Smooth muscle cell (in vitro differentiated cells): ENCODE measurements at regions not wholly inside any gene's neighbourhood (a gene's known extent, or its start where the extent isn't known, plus 50 kb on each side); places are given as distances from the start of the nearest gene placed in this dataset.

Source experiments
- DNase-seq: peaks from one replicate; lab custom pipeline; 2025; ENCODE audit not compliant: unreplicated experiment; lab: John Stamatoyannopoulos, UW
- H2AFZ ChIP-seq: fragments of 200-600 bp; sonication (generic); 2 replicates; pipeline ENCODE4 v1.6.0; 2016; ENCODE audit warnings: antibody characterized with exemption, low read depth, mild to moderate bottlenecking
- H3F3A ChIP-seq: fragments of 200-600 bp; sonication (generic); 2 replicates; pipeline ENCODE4 v1.6.0; 2017; ENCODE audit warnings: antibody characterized with exemption, low read depth
- H3K27ac ChIP-seq: fragments of 200-600 bp; sonication (generic); 2 replicates; pipeline ENCODE4 v1.5.1; 2016; ENCODE audit warnings: low read depth, mild to moderate bottlenecking
- H3K27me3 ChIP-seq: fragments of 200-600 bp; sonication (generic); 2 replicates; pipeline ENCODE4 v1.6.1; 2016; ENCODE audit warnings: low read depth, mild to moderate bottlenecking
- H3K36me3 ChIP-seq: fragments of 200-600 bp; sonication (generic); 2 replicates; pipeline ENCODE4 v1.5.1; 2016; ENCODE audit warnings: low read depth
- H3K4me1 ChIP-seq: fragments of 200-600 bp; sonication (generic); 2 replicates; pipeline ENCODE4 v1.5.1; 2016; ENCODE audit warnings: low read depth
- H3K4me2 ChIP-seq: fragments of 200-600 bp; sonication (generic); 2 replicates; pipeline ENCODE4 v1.6.0; 2016; ENCODE audit warnings: mild to moderate bottlenecking
- H3K4me3 ChIP-seq: fragments of 200-600 bp; sonication (generic); 2 replicates; pipeline ENCODE4 v1.5.1; 2016; ENCODE audit warnings: mild to moderate bottlenecking
- H3K79me2 ChIP-seq: fragments of 200-600 bp; sonication (generic); 2 replicates; pipeline ENCODE4 v1.6.0; 2016; ENCODE audit warnings: low read depth, mild to moderate bottlenecking
- H3K9ac ChIP-seq: fragments of 200-600 bp; sonication (generic); 2 replicates; pipeline ENCODE4 v1.6.0; 2016; ENCODE audit warnings: low read depth
- H3K9me3 ChIP-seq: fragments of 200-600 bp; sonication (generic); replicated peaks from 2 replicates; pipeline ENCODE4 v1.5.1; 2016; ENCODE audit warnings: low read depth
- H4K20me1 ChIP-seq: fragments of 200-600 bp; sonication (generic); 2 replicates; pipeline ENCODE4 v1.6.0; 2016; ENCODE audit warnings: low read depth
- WGBS: methylation state at CpG from one replicate; pipeline ENCODE4 v1.1.7; 2016; ENCODE audit warnings: low lambda C conversion rate; 5-methylcytosine and 5-hydroxymethylcytosine counted together
- TF ChIP-seq, protein P1 (sequence below): fragments of 200-600 bp; sonication (generic); IDR thresholded peaks from 2 replicates; pipeline ENCODE4 v1.5.1; 2017; ENCODE audit warnings: borderline replicate concordance, mild to moderate bottlenecking, antibody characterized with exemption; ENCODE audit not compliant: insufficient read depth, poor library complexity, severe bottlenecking

DNA sequence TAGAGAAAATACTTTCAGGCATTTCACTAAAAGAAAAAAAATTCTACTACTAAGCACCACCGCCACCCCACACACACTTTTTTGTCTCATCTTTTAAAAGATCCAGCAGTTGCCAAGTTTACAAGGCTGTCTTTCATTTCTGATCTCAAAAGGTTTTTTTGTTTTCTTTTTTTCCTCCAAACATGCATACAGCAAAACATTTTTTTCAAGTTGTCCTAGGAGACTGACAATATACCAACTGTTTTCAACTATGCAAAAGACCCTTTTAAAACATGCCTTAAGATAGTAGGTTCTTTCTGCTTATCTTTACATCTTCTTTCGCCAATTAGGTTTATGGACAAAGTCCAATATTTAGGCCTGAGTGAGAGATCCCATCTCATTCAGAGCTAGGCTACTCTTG lies 65.2 kb downstream of the HMHB1 start:
- Histone ChIP-seq H3K9me3 (no peaks in the 10 kb centered on the region), H3K79me2 (no peaks in the 10 kb centered on the region), H4K20me1 (no peaks in the 10 kb centered on the region), H3K27ac (no peak overlapping the region), H3K4me3 (no peak overlapping the region), H3K27me3 (no peaks in the 10 kb centered on the region), H3K9ac (no peak overlapping the region), H3K4me2 (no peak overlapping the region), H3K4me1 (no peaks in the 10 kb centered on the region), H2AFZ (peak overlapping the region; percentile 53), H3F3A (no peaks in the 10 kb centered on the region), H3K36me3 (no peaks in the 10 kb centered on the region)
- WGBS: 97% methylated on average over 2 of the region's 2 CpGs
- DNase-seq: no peak
- TF ChIP-seq, protein P1, sequence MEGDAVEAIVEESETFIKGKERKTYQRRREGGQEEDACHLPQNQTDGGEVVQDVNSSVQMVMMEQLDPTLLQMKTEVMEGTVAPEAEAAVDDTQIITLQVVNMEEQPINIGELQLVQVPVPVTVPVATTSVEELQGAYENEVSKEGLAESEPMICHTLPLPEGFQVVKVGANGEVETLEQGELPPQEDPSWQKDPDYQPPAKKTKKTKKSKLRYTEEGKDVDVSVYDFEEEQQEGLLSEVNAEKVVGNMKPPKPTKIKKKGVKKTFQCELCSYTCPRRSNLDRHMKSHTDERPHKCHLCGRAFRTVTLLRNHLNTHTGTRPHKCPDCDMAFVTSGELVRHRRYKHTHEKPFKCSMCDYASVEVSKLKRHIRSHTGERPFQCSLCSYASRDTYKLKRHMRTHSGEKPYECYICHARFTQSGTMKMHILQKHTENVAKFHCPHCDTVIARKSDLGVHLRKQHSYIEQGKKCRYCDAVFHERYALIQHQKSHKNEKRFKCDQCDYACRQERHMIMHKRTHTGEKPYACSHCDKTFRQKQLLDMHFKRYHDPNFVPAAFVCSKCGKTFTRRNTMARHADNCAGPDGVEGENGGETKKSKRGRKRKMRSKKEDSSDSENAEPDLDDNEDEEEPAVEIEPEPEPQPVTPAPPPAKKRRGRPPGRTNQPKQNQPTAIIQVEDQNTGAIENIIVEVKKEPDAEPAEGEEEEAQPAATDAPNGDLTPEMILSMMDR: no peak

DNA sequence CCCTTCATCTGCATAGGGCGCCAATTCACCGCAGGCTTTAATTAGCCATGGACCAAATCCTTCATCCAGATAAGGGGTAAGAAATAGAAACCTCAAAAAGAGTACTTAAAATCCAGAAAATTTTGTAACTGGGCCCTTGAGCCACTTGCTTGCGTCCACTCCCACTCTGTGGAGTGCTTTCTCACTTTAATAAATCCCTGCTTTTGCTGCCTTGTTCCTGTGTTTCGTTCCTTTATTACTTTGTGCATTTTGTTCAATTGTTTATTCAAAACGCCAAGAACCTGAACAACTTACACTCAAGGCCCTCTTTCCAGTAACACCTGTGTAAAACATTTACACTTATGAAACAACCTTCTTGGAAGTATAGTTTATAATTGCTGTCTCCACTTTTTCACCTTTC lies 66.5 kb downstream of the HMHB1 start:
- TF ChIP-seq, protein P1: no peak
- 99% methylated on average over 5 of the region's 5 CpGs for WGBS

DNA sequence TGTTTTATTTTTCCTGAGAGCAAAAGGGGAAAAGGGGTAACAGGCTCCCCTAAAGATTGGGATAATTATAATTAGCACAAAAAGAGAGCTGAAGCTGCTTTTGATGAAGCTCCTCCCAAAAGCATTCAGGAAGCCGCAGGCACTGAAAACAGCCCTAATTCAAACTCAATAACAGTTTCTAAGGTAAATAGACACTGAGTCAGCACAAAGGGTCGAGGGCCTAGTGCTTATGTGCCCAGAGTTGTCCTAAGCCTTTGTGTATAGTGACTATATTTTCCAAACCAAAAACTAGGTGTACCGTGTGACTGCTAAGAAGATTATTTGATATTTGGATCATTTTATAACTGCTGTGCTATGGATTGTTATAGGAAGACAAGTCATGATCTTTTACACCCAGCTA lies 67.7 kb downstream of the HMHB1 start:
- H3K4me2 ChIP-seq: no peak overlapping the region
- H3K36me3 ChIP-seq: no peaks in the 10 kb centered on the region
- H3K4me3 ChIP-seq: no peak overlapping the region
- no peaks in the 10 kb centered on the region for H3K79me2 ChIP-seq
- WGBS: 72% methylated on average over 3 of the region's 3 CpGs
- H3F3A ChIP-seq: no peaks in the 10 kb centered on the region
- H3K27ac ChIP-seq: no peak overlapping the region
- no peaks in the 10 kb centered on the region for H3K27me3 ChIP-seq
- TF ChIP-seq, protein P1: no peak
- no peaks in the 10 kb centered on the region for H3K9me3 ChIP-seq
- H3K9ac ChIP-seq: no peak overlapping the region
- no peaks in the 10 kb centered on the region for H4K20me1 ChIP-seq
- DNase-seq: no peak
- no peaks in the 10 kb centered on the region for H3K4me1 ChIP-seq
- H2AFZ ChIP-seq: no peak overlapping the region

More for the DNA sequence above, 66.5 kb downstream of the HMHB1 start:
- Histone ChIP-seq H3K27me3 (no peaks in the 10 kb centered on the region), H3K27ac (no peak overlapping the region), H3K79me2 (no peaks in the 10 kb centered on the region), H3K9ac (no peak overlapping the region), H3K4me1 (no peaks in the 10 kb centered on the region), H4K20me1 (no peaks in the 10 kb centered on the region), H2AFZ (no peak overlapping the region), H3K4me2 (no peak overlapping the region), H3K9me3 (no peaks in the 10 kb centered on the region), H3K36me3 (no peaks in the 10 kb centered on the region), H3F3A (no peaks in the 10 kb centered on the region), H3K4me3 (no peak overlapping the region)
- DNase-seq: no peak

DNA sequence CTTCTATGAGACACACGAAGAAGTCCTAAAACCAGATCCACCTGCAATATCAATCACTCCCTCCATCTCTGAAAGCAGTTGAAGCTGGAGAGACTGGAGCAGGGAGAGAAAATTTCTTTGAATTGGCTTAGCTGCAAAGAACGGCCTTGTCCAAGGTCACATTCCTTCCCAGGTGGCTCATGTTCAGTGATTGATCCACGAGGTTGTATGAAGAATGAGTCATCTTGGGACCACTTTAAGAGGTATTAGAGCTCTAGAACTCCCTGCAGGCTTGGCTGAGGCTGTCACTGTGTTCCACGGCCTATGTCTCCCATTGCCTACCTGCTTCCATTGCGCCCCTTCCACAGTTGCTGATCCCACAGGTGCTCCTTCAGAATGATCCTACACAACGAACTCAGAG lies 68.2 kb downstream of the HMHB1 start:
- no peaks in the 10 kb centered on the region for H3K4me1 ChIP-seq
- H3K27me3 ChIP-seq: no peaks in the 10 kb centered on the region
- no peak for DNase-seq
- TF ChIP-seq, protein P1: no peak
- no peak overlapping the region for H2AFZ ChIP-seq
- no peaks in the 10 kb centered on the region for H4K20me1 ChIP-seq
- H3K79me2 ChIP-seq: no peaks in the 10 kb centered on the region
- H3K27ac ChIP-seq: no peak overlapping the region
- H3K36me3 ChIP-seq: no peaks in the 10 kb centered on the region
- H3K4me3 ChIP-seq: no peak overlapping the region
- H3K9me3 ChIP-seq: no peaks in the 10 kb centered on the region
- H3K9ac ChIP-seq: no peak overlapping the region
- no peaks in the 10 kb centered on the region for H3F3A ChIP-seq
- no peak overlapping the region for H3K4me2 ChIP-seq
- WGBS: 69% methylated on average over 6 of the region's 6 CpGs
